HepG2 (cell line): ENCODE measurements at regions not wholly inside any gene's neighbourhood (a gene's known extent, or its start where the extent isn't known, plus 50 kb on each side); places are given as distances from the start of the nearest gene placed in this dataset.

ENCODE experiments used
- ATAC-seq: fragments of 200-7000 bp; cut with Tn5 transposase; 3 replicates; pipeline ENCODE4 v1.9.1; 2020; ENCODE audit warnings: mild to moderate bottlenecking, moderate library complexity
- BruUV-seq: library from RNA; stranded (reverse); fragments of 400-500 nt; replicated peaks from 2 replicates; lab custom pipeline; 2021; lab: Mats Ljungman, UMichigan
- CTCF ChIA-PET: fragments of 300-600 bp; formaldehyde crosslinking; extraction: SDS; loops from one replicate; lab custom pipeline; 2021; ENCODE audit warnings: low total read pairs, inconsistent platforms, low intra/inter-chr PET ratio; lab: Yijun Ruan, JAX
- POLR2A ChIA-PET: fragments of 350-600 bp; sonication (Branson Sonifier 250); formaldehyde crosslinking; loops from one replicate; lab custom pipeline; 2020; ENCODE audit warnings: antibody characterized with exemption, inconsistent platforms; lab: Yijun Ruan, JAX
- DNase-seq: peaks from one replicate; pipeline ENCODE4 v3.0.0-alpha.2; 2015; ENCODE audit warnings: low spot score
- FAIRE-seq: peaks from 3 replicates; lab custom pipeline; 2011; peaks lifted over from hg19 to GRCh38; lab: Jason Lieb, UNC
- H2AFZ ChIP-seq: one replicate; pipeline ENCODE4 v1.6.1; 2011; ENCODE audit warnings: low read length, inconsistent platforms
- H3K27ac ChIP-seq: fragments of 300-600 bp; 3 replicates; pipeline ENCODE4 v1.8.0; 2011; ENCODE audit warnings: mixed run types, mild to moderate bottlenecking, mixed read lengths, low read length, inconsistent platforms; ENCODE audit not compliant: insufficient read depth; ENCODE audit errors: extremely low read length
- H3K27me3 ChIP-seq, 2 experiments: fragments of 200-600 bp in 1 of 2; 2 replicates in 1 of 2; 3 replicates in 1 of 2; pipeline versions ENCODE4 v1.6.0 to v1.8.0; 2011; ENCODE audit warnings: low read length in 2 of 2, mild to moderate bottlenecking in 2 of 2, moderate library complexity in 2 of 2, inconsistent platforms in 1 of 2; ENCODE audit not compliant: insufficient read depth in 2 of 2, control insufficient read depth in 1 of 2
- H3K36me3 ChIP-seq, 2 experiments: fragments of 200-600 bp in 1 of 2; replicated peaks in 1 of 2; 2 replicates in 1 of 2; 3 replicates in 1 of 2; pipeline versions ENCODE4 v1.5.1 to v1.8.0; 2011; ENCODE audit warnings: low read length in 2 of 2, inconsistent platforms in 1 of 2; ENCODE audit not compliant: insufficient read depth in 2 of 2, control insufficient read depth in 1 of 2
- H3K4me1 ChIP-seq: 2 replicates; pipeline ENCODE4 v1.5.1; 2012; ENCODE audit warnings: low read length, inconsistent platforms; ENCODE audit not compliant: insufficient read depth
- H3K4me2 ChIP-seq: 2 replicates; pipeline ENCODE4 v1.6.0; 2011; ENCODE audit warnings: low read depth, low read length, inconsistent platforms
- H3K4me3 ChIP-seq, 3 experiments: fragments of 200-600 bp in 1 of 3; sonication (generic), shearing (Covaris generic) in 1 of 3; replicated peaks in 1 of 3; 2 replicates each; pipeline ENCODE4 v1.5.1; 2011 to 2016; ENCODE audit warnings: low read length in 3 of 3, inconsistent platforms in 2 of 3, low read depth in 2 of 3, mild to moderate bottlenecking in 2 of 3, control low read depth in 1 of 3, mixed read lengths in 1 of 3; ENCODE audit not compliant: insufficient read depth in 1 of 3
- H3K79me2 ChIP-seq: one replicate; pipeline ENCODE4 v1.6.1; 2011; ENCODE audit warnings: low read length, inconsistent platforms; ENCODE audit not compliant: insufficient read depth
- H3K9ac ChIP-seq: 2 replicates; pipeline ENCODE4 v1.6.0; 2011; ENCODE audit warnings: mild to moderate bottlenecking, low read depth, low read length, inconsistent platforms; ENCODE audit not compliant: insufficient read depth
- H3K9me3 ChIP-seq: 2 replicates; pipeline ENCODE4 v1.5.1; 2012; ENCODE audit warnings: mild to moderate bottlenecking, low read length
- H4K20me1 ChIP-seq: 2 replicates; pipeline ENCODE4 v1.6.0; 2011; ENCODE audit warnings: inconsistent platforms, mild to moderate bottlenecking, low read length, moderate library complexity; ENCODE audit not compliant: insufficient read depth
- ATF7-NPFF ChIP-seq: sonication (generic); formaldehyde crosslinking; IDR thresholded peaks from 2 replicates; pipeline ENCODE4 v1.8.1; 2023; ENCODE audit warnings: mild to moderate bottlenecking, low read depth, missing genetic modification reagents, moderate library complexity
- BORCS8-MEF2B ChIP-seq: sonication (generic); formaldehyde crosslinking; IDR thresholded peaks from 2 replicates; pipeline ENCODE4 v1.8.0; 2022; ENCODE audit warnings: mild to moderate bottlenecking, missing genetic modification reagents
- GLMP ChIP-seq: sonication (generic); formaldehyde crosslinking; IDR thresholded peaks from 2 replicates; pipeline ENCODE4 v1.9.0; 2021; ENCODE audit warnings: missing genetic modification reagents, mild to moderate bottlenecking, borderline replicate concordance
- HNRNPH1 ChIP-seq: fragments of 200-400 bp; formaldehyde crosslinking; optimal IDR thresholded peaks from 2 replicates; pipeline ENCODE3; 2017; ENCODE audit warnings: mild to moderate bottlenecking, low read depth, low read length
- MBD4 ChIP-seq: IDR thresholded peaks from 2 replicates; pipeline ENCODE4 v1.6.1; 2012; ENCODE audit warnings: low read length, inconsistent platforms, borderline replicate concordance
- NCOR1 ChIP-seq: fragments of 200-600 bp; sonication (generic); IDR thresholded peaks from 2 replicates; pipeline ENCODE4 v1.7.0; 2017; ENCODE audit warnings: antibody characterized with exemption, low read length, borderline replicate concordance
- PCBP1 ChIP-seq: fragments of 200-400 bp; formaldehyde crosslinking; IDR thresholded peaks from 2 replicates; pipeline ENCODE4 v1.6.1; 2017; ENCODE audit warnings: mild to moderate bottlenecking, low read depth, low read length, borderline replicate concordance
- PRMT3 ChIP-seq: sonication (generic); formaldehyde crosslinking; IDR thresholded peaks from 2 replicates; pipeline ENCODE4 v1.8.1; 2022; ENCODE audit warnings: low read depth, mild to moderate bottlenecking, moderate library complexity, missing genetic modification reagents, borderline replicate concordance
- SKI ChIP-seq: fragments of 450-650 bp; IDR thresholded peaks from one replicate; pipeline ENCODE4 v1.6.1; 2018; ENCODE audit warnings: mild to moderate bottlenecking; ENCODE audit not compliant: partially characterized antibody
- SNAI1 ChIP-seq: sonication (generic); formaldehyde crosslinking; IDR thresholded peaks from 2 replicates; pipeline ENCODE4 v1.5.0; 2020; ENCODE audit warnings: mild to moderate bottlenecking, missing genetic modification reagents, borderline replicate concordance
- ZBTB38 ChIP-seq: sonication (generic); formaldehyde crosslinking; IDR thresholded peaks from 2 replicates; pipeline ENCODE4 v1.5.1; 2020; ENCODE audit warnings: mild to moderate bottlenecking, missing genetic modification reagents
- ZNF30 ChIP-seq: sonication (generic); formaldehyde crosslinking; IDR thresholded peaks from 2 replicates; pipeline ENCODE4 v1.5.0; 2020; ENCODE audit warnings: mild to moderate bottlenecking, missing genetic modification reagents
- ZNF431 ChIP-seq: sonication (generic); formaldehyde crosslinking; IDR thresholded peaks from 2 replicates; pipeline ENCODE4 v1.9.0; 2022; ENCODE audit warnings: missing genetic modification reagents, low read depth, mild to moderate bottlenecking, borderline replicate concordance
- ZNF543 ChIP-seq: sonication (generic); formaldehyde crosslinking; IDR thresholded peaks from 2 replicates; pipeline ENCODE4 v1.4.0; 2020; ENCODE audit warnings: mild to moderate bottlenecking, missing genetic modification reagents
- ZNF720 ChIP-seq: sonication (generic); formaldehyde crosslinking; IDR thresholded peaks from 2 replicates; pipeline ENCODE4 v1.4.0; 2020; ENCODE audit warnings: missing genetic modification reagents
- ZNF879 ChIP-seq: sonication (generic); formaldehyde crosslinking; IDR thresholded peaks from 2 replicates; pipeline ENCODE4 v1.8.1; 2023; ENCODE audit warnings: missing genetic modification reagents
- WGBS: methylation state at CpG from one replicate; pipeline ENCODE4 v1.1.6; 2017; ENCODE audit warnings: low lambda C conversion rate; 5-methylcytosine and 5-hydroxymethylcytosine counted together
- in situ Hi-C: cut with HindIII; loops from 2 replicates; pipeline ENCODE4 v1.10.0; 2017; ENCODE audit warnings: low pct_unique_long_range_greater_than_20kb; ENCODE audit not compliant: extremely low pct_ligation_motif_present
- intact Hi-C: fragments of 100-400 bp; cut with micrococcal nuclease; formaldehyde crosslinking; loops from one replicate; pipeline ENCODE4 v1.10.0; 2022; ENCODE audit not compliant: unreplicated experiment

- Histone ChIP-seq H4K20me1 (no peaks in the 10 kb centered on the region), H3K9me3 (no peaks in the 10 kb centered on the region), H3K4me3 (no peak overlapping the region), H3K27me3 (no peaks in the 10 kb centered on the region), H3K36me3 (no peaks in the 10 kb centered on the region), H2AFZ (no peak overlapping the region), H3K9ac (no peak overlapping the region), H3K4me1 (no peaks in the 10 kb centered on the region), H3K79me2 (no peaks in the 10 kb centered on the region), H3K4me2 (no peak overlapping the region), H3K27ac (no peak overlapping the region)
- FAIRE-seq: no peak
- ChIA-PET CTCF (no interaction called here), POLR2A (no interaction called here)
- in situ Hi-C loops (no loop called here), intact Hi-C loops (no loop called here)
- no TSS peak for BruUV-seq
- TF ChIP-seq ZNF30 (CRISPR knock-in tag) (no peak), ZNF879 (no peak), SNAI1 (no peak), HNRNPH1 (no peak), ATF7-NPFF (CRISPR knock-in tag) (no peak), ZBTB38 (no peak), ZNF720 (CRISPR knock-in tag) (no peak), PCBP1 (no peak), NCOR1 (no peak), MBD4 (no peak), ZNF431 (CRISPR knock-in tag) (no peak), GLMP (CRISPR knock-in tag) (no peak), ZNF543 (CRISPR knock-in tag) (no peak), SKI (no peak), PRMT3 (CRISPR knock-in tag) (no peak), BORCS8-MEF2B (no peak)
- no peak for DNase-seq
- ATAC-seq: no peak
- 59% methylated on average over 2 of the region's 2 CpGs for WGBS
These were observed 295.4 kb upstream of the NPSR1 start for GRCh38 chr7:34362621-34363020.
